ENCODE measurements at regions not wholly inside any gene's neighbourhood (a gene's known extent, or its start where the extent isn't known, plus 50 kb on each side); places are given as distances from the start of the nearest gene placed in this dataset.

- CTCF ChIA-PET (ENCODE audit: low intra/inter-chr PET ratio) = no interaction called here
- Histone ChIP-seq H4K20me1 (replicated peaks; ENCODE audit: control insufficient read depth, insufficient read depth, low read length) (no peaks in the 10 kb centered on the region), H3K27me3 (ENCODE audit: control insufficient read depth in 2 of 2, insufficient read depth in 2 of 2, low read length in 2 of 2) (peaks cover 23 to 31% of the 10 kb centered on the region in 2 experiments), H3K4me1 (replicated peaks in 1 of 2; ENCODE audit: control insufficient read depth in 2 of 2, insufficient read depth in 2 of 2, low read length in 2 of 2) (peaks cover 0 to 16% of the 10 kb centered on the region in 2 experiments; a peak in 2 of 5 replicates), H3K79me2 (ENCODE audit: control insufficient read depth, insufficient read depth, low read length) (no peaks in the 10 kb centered on the region), H3K36me3 (ENCODE audit: control insufficient read depth, insufficient read depth, low read length) (no peaks in the 10 kb centered on the region), H3K4me2 (ENCODE audit: insufficient read depth, low read length) (no peak overlapping the region), H3K9ac (ENCODE audit: insufficient read depth in 1 of 2, low read depth in 2 of 2, low read length in 2 of 2) (no peak overlapping the region), H3K27ac (ENCODE audit: extremely low read depth, low read depth, low read length) (no peak overlapping the region), H3K9me1 (ENCODE audit: control insufficient read depth, insufficient read depth, low read length) (no peaks in the 10 kb centered on the region), H3K4me3 (no peak overlapping the region), H2AFZ (ENCODE audit: low read depth, low read length) (no peak overlapping the region), H3K9me3 (replicated peaks; ENCODE audit: control insufficient read depth, insufficient read depth, low read depth, low read length) (no peaks in the 10 kb centered on the region)
- no TSS peak for BruUV-seq (replicated peaks)
- DNase-seq (ENCODE audit: extremely low read depth in 1 of 4, low spot score in 3 of 4) (no peak), ATAC-seq (no peak), FAIRE-seq (no peak)
- POLR2A ChIA-PET = no interaction called here
- 0% methylated on average over 2 of the region's 2 CpGs for WGBS (ENCODE audit: insufficient coverage, low coverage, missing lambda C conversion rate)
- TF ChIP-seq ZFX (CRISPR knock-in tag; IDR thresholded peaks at IDR 0.05) = no peak
- TF ChIP-seq PRMT5 (CRISPR knock-in tag; IDR thresholded peaks at IDR 0.05) = no peak
- TF ChIP-seq THAP12 (CRISPR knock-in tag; IDR thresholded peaks at IDR 0.05) = no peak
- no peak for TF ChIP-seq RHOXF2B (CRISPR knock-in tag; conservative IDR thresholded peaks at IDR 0.05)
- no peak for TF ChIP-seq CEBPG (CRISPR knock-in tag; IDR thresholded peaks at IDR 0.05)
- TF ChIP-seq CEBPG (tag; conservative IDR thresholded peaks at IDR 0.05 in 1 of 2, IDR thresholded peaks at IDR 0.05 in 1 of 2) = peak in 1 of 2 experiments; percentile 54; a peak in 2 of 4 replicates
- TF ChIP-seq, protein P1, sequence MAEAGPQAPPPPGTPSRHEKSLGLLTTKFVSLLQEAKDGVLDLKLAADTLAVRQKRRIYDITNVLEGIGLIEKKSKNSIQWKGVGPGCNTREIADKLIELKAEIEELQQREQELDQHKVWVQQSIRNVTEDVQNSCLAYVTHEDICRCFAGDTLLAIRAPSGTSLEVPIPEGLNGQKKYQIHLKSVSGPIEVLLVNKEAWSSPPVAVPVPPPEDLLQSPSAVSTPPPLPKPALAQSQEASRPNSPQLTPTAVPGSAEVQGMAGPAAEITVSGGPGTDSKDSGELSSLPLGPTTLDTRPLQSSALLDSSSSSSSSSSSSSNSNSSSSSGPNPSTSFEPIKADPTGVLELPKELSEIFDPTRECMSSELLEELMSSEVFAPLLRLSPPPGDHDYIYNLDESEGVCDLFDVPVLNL (CRISPR knock-in tag; IDR thresholded peaks at IDR 0.05; ENCODE audit: low read depth) = no peak
- TF ChIP-seq, protein P2, sequence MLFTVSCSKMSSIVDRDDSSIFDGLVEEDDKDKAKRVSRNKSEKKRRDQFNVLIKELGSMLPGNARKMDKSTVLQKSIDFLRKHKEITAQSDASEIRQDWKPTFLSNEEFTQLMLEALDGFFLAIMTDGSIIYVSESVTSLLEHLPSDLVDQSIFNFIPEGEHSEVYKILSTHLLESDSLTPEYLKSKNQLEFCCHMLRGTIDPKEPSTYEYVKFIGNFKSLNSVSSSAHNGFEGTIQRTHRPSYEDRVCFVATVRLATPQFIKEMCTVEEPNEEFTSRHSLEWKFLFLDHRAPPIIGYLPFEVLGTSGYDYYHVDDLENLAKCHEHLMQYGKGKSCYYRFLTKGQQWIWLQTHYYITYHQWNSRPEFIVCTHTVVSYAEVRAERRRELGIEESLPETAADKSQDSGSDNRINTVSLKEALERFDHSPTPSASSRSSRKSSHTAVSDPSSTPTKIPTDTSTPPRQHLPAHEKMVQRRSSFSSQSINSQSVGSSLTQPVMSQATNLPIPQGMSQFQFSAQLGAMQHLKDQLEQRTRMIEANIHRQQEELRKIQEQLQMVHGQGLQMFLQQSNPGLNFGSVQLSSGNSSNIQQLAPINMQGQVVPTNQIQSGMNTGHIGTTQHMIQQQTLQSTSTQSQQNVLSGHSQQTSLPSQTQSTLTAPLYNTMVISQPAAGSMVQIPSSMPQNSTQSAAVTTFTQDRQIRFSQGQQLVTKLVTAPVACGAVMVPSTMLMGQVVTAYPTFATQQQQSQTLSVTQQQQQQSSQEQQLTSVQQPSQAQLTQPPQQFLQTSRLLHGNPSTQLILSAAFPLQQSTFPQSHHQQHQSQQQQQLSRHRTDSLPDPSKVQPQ (CRISPR knock-in tag; IDR thresholded peaks at IDR 0.05; ENCODE audit: borderline replicate concordance) = no peak
- TF ChIP-seq SMARCA4 (IDR thresholded peaks at IDR 0.05) = no peak
- TF ChIP-seq ARID2 (IDR thresholded peaks at IDR 0.05) = no peak
- in situ Hi-C loops (cut with MboI) (no loop called here), intact Hi-C loops (cut with micrococcal nuclease) (no loop called here)
These were observed 388.6 kb downstream of the BCAT1 start for GRCh38 chr12:24560192-24560775.
